ENCODE measurements at regions not wholly inside any gene's neighbourhood (a gene's known extent, or its start where the extent isn't known, plus 50 kb on each side); places are given as distances from the start of the nearest gene placed in this dataset.
"Not testable (repeated sequence)": the region's sequence is repeated elsewhere in the genome, so short reads cannot be mapped to it uniquely, and the experiment has no call there.

DNA sequence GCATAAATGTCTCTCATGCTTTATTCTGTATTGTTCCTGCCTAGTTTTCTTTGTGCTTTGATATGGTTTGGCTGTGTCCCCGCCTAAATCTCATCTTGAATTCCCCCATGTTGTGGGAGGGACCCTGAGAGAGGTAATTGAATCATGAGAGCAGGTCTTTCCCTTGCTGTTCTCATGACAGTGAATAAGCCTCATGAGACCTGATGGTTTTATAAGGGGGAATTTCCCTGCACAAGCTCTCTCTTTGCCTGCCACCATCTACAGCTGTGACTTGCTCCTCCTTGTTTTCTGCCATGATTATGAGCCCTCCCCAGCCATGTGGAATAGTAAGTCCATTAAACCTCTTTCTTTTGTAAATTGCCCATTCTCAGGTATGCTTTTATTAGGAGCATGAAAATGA, 1596.6 kb downstream of the SI start:
- no peak for DNase-seq

DNA sequence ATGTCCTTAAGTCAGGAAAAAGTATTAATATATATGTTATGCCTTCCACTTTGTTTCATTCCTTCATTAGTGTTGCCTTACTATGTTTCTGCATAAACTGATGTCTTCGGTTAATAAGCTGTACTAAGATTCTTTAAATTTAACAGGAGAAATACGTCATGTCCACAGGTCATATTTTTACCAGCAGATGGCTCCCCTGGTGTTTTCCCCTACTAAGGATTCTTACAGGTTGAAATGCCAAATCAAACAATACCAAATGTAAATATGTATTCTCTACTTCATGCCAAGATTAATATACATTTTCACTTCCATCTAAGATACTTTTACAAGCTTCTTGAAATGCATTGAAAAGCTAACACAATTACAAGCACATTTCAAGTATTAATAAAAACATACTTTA, 1602.1 kb downstream of the SI start:
- no peak for DNase-seq

DNA sequence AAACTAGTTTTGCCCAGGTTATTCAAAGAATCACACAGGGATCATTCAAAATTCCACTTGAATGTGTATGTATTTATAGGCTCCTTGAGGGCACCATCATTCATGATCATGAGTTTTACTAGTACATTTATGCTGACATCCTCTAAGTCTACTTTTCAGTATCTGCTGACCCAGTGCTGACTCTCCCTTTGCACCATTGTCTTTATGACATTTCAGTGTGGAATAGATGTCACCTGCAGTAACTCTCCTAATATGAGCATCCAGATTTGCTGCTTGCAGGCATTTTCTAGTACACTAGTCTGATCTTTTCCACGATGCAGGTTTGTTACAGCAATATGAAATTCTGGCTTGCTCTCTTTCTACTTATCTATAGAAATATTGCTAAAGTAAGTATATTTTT, 1603.5 kb downstream of the SI start:
- no peak for DNase-seq

DNA sequence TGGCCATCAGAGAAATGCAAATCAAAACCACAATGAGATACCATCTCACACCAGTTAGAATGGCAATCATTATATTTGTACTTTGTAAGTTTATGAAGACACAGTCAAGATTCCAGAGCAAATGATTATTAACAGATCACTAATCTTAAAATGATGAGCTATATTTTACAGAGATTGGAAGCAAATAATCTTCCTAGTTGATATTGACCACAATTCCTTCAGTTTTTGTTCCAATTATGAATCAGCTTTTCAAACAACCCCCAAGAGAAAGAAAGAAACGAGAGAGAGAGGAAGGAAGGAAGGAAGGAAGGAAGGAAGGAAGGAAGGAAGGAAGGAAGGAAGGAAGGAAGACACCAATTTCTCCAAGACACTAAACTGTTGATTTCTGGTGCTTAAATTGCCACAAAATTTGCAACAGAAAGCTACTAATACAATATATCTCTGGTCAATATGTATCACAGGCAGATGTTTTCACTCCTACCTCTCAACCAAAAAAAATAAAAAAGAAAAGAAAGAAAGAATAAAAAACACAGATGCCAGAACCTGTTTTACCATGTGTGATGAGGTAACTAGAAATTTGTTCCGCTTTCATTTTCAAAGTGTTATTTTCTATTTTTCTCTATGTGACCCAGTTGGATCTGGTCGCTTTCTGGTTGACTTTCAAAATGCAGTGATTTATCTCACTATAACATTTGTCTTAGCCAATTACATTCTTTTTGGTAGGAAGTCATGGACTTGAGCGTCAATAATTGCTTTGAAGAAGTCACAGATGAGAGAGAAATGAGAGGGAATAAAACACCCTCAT, 1609.6 kb downstream of the SI start:
- no peak for DNase-seq

DNA sequence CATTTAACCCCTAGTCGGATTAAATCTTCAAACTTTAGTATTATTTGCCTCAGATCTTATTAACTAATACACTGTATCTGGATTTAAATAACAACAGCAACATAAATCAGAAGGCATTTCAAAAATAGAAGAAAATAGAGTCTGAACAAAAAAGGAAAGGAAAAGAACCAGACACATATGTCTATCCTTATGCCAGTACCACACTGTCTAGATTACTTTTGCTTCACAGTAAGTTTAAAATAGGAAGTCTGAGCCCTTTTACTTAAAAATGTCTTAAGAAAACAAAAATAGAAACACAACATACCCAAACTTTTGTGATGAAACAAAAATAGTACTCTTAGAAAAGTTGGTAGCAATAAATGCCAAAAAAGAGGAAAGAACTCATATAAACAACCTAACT, 1615.8 kb downstream of the SI start:
- no peak for DNase-seq

DNA sequence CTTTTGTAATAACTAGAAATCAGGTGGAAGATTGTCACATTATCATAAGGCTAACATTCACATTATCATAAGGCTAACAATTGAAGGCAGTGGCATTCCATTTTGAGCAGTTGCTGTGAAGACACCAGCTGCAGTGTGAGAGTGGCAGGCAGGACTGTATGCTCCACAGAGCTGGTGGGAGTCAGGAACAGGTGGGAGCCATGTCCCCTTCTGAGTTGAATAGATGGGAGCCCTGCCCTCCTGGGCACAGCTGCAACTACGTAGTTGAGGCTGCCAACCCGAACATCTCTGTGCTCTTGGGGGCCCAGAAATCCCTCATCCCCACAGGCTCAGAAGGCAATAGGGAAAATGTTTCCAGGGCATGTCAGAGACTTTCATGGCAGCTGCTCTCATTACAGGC, 1627.6 kb downstream of the SI start:
- no peak for DNase-seq

DNA sequence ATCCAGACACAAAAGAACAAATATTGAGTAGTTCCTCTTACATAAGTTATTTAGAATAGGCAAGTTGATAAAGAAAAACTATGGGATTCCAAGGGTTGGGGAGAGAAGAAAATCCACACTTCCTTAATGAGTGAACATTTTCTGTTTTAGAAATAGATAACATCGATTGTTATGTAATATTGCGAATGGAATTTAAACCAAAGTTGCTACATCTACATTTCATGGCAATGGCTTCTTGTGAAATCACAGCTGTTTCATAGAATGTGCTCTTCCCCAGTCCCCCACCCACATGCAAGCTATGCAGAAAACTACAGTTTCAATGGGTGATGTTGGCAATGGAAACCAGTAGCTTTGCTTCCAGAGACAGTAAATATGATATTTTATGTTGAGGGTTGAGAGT, 1639.5 kb downstream of the SI start:
- DNase-seq, result no peak

DNA sequence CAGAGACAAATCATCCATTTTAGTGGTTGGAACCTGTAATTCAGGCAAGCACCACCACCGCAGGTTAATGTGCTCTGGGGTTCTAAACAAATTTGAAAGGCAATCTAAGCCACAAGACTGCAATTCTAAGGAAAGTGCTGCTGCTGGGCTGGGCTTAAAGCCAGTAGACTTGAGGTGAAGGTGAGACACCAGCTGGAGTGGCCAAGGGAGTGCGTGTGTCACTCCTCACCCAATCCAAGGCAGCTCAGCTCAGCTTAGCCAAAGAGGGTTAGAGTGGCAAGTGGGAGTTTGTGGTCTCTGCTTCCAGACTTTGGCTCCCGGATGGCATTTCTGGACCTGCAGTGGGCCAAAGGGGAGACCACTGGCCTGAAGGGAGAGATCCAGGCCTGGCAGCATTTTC, 1655.6 kb downstream of the SI start:
- DNase-seq, result no peak

DNA sequence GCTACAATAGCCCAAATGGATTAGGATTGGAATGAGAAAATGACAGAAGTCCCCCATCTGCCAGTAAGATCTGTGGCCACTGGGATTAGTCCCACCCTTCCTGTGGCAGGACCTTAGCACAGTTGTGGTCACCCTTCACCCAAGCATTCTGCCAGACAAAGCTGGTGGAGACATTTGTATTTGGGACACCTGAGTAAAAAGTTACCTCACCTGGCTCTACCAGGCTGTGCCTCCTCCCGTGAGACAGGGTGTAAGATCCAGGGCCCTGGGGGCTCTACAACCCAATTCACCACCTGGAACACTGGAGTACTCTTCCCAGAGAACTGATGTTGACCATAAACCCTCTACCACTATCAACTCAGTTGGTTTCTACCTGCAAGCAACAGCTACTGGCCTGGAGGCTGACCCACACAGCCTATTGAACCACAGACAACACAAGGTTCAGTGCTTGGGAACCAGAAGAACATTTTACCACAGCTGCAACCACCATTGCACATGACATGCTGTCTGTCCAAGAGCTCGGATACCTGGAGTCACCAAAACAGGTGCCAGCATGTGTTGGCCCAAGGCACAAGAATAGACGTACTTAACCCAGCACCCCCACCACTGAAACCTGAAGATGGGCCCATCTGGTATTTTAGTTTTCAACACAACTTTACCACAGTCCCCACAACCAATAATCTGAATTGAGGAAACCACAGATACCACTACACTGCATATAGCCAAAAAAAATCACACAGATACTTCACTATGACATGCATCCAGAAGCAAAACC, 1686.7 kb downstream of the SI start:
- DNase-seq, result no peak

DNA sequence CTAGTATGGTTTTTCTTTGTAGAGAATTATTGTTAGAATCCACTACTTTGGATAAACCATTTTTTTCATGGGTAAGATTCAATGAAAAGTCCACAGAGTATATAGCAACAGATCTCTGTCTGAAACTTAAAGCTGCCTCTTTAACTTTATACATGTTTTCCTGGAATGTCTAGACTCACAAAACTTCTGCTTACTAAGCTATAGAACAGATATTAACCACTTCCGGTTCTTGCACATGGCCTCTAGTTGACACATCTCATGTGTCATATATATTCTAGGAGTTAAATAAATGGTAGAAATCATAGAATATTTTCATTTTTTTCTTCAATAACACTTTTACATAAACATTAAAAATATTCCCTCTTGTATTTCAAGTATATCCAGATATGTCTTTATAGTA, 1693.9 kb downstream of the SI start:
- no peak for DNase-seq

DNA sequence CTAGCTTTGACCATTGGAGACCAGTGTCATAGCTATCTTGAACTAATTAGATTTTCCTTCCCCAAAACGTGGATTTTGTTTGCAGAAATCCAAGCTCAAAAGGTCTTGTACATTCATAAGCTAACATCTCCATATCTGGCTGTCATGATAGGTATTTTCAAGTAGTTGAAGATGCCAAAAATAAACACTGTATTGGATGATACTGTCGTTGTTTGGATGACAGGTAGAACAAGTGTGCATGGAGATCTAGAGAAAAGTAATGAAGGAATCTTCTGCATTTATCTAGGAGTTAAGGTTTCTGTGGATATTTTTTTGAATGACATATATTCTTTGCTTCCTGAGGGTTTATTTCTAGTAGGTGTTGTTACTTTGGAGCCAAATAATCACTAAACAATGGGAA, 1696.1 kb downstream of the SI start:
- DNase-seq, result no peak

DNA sequence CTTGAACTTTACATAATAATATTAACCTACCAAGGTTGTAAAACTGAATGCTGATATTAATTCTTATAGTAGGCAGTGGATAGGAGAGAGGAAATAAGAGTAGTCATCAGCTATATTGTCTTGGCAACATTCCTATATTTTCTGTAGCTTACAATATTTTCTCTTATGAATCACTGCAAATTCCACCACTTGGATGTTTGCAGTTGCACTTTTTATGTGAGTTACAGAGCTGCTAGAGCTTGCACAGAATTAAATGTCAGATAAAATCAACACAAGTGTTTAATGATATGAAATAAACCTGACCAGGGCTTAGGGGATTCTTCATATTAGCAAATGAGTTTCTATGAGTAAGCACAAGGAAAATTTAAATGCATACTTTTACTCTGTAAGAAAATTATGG, 1710.1 kb downstream of the SI start:
- DNase-seq, result no peak

DNA sequence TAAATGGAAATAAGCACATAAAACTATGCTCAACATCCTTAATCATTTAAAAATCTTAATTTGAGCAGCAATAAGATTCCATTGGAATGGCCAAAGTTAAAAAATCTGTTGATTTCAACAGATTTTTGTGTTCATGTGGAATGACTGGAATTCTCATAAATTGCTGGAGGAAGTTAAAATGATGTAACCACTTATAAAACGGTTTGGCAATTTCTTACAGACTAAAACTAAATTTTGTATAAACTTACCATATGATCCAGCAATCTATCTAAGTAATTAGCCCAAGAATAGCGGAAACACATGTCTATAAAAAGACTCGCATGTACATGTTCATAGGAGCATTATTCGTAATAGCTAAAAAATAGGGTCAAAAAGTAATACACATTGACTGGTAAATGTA, 1713.6 kb downstream of the SI start:
- DNase-seq, result no peak

DNA sequence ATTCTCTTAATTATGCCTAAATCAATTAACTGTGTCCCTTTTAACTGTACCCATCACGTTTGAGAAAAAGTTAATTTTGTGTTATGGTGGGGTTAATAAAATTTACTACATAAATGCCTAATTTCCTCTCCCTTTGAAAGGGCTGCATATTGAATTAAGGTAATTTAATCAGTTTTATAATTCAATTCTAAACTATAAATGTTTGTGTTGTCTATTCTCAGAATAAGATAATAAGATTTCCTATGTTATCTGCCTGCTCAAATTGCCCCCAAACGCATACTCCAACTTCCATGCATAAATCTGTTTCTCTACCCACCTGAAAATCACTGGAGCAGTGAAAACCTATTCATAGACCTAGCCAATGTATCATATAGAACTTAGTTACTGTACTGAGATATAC, 1716.1 kb downstream of the SI start:
- no peak for DNase-seq

DNA sequence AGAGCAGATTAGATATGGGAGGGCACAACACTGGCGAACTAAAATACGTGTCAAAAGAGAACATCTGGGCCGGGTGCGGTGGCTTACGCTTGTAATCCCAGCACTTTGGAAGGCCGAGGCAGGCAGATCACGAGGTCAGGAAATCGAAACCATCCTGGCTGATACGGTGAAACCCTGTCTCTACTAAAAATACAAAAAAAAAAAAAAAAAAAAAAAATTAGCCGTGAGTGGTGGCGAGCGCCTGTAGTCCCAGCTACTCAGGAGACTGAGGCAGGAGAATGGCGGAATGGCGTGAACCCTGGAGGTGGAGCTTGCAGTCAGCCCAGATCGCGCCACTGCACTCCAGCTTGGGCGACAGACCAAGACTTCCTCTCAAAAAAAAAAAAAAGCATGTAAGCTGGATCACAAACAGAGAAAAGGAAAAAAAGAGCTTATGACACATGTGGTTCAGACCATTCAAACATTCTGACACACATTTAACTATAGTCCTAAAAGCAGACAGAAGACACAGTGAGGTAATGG, 1716.9 kb downstream of the SI start:
- not testable (repeated sequence) for DNase-seq

DNA sequence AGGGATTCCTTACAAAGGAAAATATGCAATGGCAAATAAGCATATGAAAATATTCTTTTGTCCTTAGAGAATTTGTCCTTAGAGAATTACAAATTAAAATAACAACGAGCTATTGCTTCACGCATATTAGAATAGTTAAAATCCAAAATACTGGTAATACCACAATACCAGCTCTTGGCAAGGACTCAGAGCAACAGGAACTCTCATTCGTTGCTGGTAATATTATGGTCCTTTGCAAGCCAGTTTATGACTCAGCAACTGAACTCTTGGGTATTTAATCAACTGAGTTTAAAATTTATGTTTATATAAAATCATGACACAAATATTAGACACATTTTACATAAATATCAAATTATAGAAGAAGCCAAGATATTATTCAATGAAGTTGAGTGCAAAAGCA, 1730.4 kb downstream of the SI start:
- DNase-seq, result no peak

DNA sequence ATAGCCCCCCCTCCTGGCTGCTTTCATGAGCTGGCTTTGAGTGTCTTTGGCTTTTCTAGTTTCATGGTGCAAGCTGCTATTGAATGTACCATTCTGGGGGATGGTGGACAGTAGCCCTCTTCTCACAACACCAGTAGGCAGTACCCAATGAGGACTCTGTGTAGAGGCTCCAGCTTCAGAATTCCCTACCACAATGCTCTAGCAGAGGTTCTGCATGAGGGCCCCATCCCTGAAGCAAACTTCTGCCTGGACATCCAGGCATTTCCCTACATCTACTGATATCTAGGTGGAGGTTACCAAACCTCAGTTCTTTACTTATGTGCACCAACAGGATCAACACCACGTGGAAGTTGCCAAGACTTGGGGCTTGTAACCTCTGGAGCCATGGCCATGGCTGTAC, 1742.9 kb downstream of the SI start:
- no peak for DNase-seq

DNA sequence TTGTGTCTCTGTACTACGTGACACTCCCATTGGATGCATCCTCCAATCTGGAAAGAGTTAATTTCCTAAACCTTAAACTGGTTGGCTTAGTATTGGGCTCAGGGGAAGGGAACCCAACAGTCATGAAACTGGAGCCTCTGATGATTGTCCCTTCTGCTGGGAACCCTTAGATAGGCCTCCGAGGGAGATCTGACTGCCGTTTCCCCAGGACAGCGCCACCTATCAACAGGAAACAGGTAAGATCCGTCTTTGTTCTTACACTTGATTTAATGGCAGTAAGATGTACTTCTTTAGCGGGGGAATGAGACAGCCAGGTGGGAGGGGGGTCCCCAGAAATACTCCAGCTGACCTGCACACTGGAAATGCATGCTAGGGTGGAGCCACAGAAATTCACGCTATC, 1749.6 kb downstream of the SI start:
- DNase-seq, result no peak

DNA sequence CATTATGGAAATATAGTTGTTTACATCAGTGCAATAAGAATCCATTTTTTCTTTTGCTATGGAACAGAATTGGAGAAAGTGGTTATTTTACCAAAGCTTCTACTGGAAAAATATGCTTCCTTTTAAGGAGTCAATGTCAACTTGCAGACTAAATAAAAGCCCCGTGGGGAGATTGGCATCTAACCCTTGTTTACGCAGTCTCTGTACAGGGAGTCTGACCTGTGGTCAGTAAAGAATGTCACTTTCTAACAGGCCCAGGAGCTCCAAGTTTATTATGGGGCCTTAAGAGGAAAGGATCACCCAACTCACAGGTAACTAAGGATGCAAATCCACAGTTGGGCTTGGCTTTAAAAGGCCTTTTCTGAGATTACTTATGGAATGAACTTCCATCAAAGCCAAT, 1751.2 kb downstream of the SI start:
- DNase-seq, result no peak

DNA sequence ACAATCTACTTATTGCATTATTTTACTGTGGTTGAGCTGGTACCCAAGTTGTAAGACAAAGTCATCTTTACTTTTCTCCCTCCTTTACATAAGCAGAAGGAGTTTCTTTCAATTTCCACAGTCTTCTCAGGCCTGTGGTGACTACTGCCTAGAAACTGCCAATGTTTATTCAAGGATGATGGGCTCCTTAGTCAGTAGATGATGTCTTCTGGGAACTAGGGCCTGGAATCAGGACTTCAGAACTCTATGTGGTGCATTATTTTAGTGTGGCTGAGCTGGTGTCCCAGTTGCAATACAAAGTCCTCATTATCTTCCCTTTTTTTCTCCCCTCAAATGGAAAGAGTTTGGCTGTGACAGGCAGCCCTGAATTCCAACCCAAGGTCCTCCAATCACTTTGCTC, 1762.5 kb downstream of the SI start:
- DNase-seq, result no peak

DNA sequence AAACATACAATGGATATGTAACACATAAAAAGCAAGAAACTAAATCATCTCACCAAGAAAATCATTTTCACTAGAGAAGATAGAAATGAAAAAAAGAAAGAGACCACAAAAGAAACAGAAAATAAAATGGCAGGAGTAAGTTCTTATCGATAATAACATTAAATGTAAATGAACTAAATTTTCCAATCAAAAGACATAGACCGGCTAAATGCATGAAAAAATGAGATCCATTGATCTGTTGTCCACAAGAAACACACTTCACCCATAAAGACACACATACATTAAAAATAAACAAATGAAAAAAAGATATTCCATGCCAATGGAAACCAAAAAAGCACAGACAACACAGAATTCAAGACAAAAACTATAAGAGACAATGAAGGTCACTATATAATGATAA, 1771.9 kb downstream of the SI start:
- no peak for DNase-seq

DNA sequence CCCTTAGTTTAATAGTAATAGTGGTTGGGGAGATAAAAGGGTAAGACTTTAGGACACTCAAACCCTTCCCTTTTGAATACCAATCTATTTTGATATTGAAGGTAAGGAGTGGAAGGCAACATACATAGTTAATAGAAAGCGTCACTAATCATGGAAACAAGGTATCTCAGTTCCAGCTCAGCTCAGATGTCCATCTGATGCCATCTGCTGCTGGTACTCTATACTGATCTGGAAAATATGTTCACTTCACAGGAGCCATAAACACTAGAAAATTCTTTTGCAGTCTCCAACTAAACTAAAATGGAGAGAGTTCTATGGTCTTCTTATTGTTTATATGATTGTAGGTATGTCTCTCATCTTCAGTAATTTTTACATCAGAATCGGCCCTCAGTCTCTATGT, 1777.1 kb downstream of the OTOL1 start:
- DNase-seq, result no peak

DNA sequence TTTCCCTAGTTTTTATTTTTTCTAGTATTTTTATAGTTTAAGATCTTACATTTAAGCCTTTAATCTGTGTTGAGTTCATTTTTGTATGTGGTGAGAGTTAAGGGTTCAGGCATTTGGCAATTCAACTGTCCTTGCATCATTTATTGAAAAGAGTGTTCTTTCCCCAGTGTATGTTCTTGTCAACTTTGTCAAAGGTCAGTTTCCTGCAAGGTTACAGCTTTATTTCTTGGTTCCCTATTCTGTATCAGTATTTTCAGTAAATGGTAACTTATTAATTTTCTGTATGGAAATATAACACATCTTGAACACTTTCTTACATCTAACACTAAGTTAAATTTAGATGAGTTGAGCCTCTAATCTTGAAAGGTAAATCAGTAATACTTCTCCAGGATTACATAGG, 1770.1 kb downstream of the OTOL1 start:
- no peak for DNase-seq
